Peyer's patch (tissue), 4 donors: ENCODE measurements at regions not wholly inside any gene's neighbourhood (a gene's known extent, or its start where the extent isn't known, plus 50 kb on each side); places are given as distances from the start of the nearest gene placed in this dataset.

Experiments used
- CTCF ChIP-seq, 6 experiments: fragments of 450-650 bp in 4 of 6; fragments of 200-600 bp in 2 of 6; sonication (generic) in 1 of 6; IDR thresholded peaks; one replicate each; pipeline ENCODE4 v1.5.1; 2017 to 2019; ENCODE audit warnings: antibody characterized with exemption in 6 of 6, mild to moderate bottlenecking in 3 of 6, moderate library complexity in 1 of 6
- POLR2A ChIP-seq, 2 donors: fragments of 450-650 bp; IDR thresholded peaks; one replicate each; pipeline ENCODE4 v1.5.1; 2017; ENCODE audit warnings: antibody characterized with exemption in 2 of 2, mild to moderate bottlenecking in 2 of 2, moderate library complexity in 2 of 2

- TF ChIP-seq CTCF (IDR thresholded peaks at IDR 0.05) (no peak), POLR2A (IDR thresholded peaks at IDR 0.05) (no peak)
These were observed 1355.2 kb downstream of the CDH8 start for GRCh38 chr16:60681043-60681442.
